Stimulated activated CD8-positive, alpha-beta memory T cell treated with anti-CD3 and anti-CD28 coated beads, Interleukin-12 subunit alpha, Interleukin-12 subunit beta, amount 100 ng/mL, for 4 hours (primary cell): ENCODE measurements at regions not wholly inside any gene's neighbourhood (a gene's known extent, or its start where the extent isn't known, plus 50 kb on each side); places are given as distances from the start of the nearest gene placed in this dataset.

ENCODE experiments used
- DNase-seq: peaks from one replicate; pipeline ENCODE4 v3.0.0-alpha.2; 2020; ENCODE audit warnings: low read depth

GRCh38 chr6:167755461-167755860 is 71.2 kb upstream of the AFDN start:
- DNase-seq: no peak

GRCh38 chr6:167756597-167756996 is 70.1 kb upstream of the AFDN start:
- no peak for DNase-seq

GRCh38 chr6:167757249-167757648 is 69.5 kb upstream of the AFDN start:
- no peak for DNase-seq

DNA sequence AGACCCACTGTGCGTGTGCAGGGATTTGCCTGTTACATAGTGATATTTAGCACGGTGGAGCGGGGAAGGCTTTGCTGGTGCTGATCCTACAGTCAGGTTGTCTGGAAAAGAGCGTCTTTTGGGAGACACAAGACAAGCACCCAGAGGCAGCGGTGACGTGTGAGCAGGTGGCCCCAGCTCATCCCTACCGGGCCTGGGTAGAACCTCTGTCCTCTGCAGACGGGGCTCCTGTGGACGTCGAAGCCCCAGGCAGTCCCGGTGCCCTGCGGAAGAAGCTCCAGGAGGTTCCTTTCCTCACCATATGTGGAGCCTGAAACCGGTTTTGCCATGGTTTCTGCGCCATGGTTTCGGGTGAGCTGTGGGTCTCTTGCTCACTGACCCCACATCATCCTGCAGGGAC is 68.9 kb upstream of the AFDN start:
- DNase-seq: no peak

DNA sequence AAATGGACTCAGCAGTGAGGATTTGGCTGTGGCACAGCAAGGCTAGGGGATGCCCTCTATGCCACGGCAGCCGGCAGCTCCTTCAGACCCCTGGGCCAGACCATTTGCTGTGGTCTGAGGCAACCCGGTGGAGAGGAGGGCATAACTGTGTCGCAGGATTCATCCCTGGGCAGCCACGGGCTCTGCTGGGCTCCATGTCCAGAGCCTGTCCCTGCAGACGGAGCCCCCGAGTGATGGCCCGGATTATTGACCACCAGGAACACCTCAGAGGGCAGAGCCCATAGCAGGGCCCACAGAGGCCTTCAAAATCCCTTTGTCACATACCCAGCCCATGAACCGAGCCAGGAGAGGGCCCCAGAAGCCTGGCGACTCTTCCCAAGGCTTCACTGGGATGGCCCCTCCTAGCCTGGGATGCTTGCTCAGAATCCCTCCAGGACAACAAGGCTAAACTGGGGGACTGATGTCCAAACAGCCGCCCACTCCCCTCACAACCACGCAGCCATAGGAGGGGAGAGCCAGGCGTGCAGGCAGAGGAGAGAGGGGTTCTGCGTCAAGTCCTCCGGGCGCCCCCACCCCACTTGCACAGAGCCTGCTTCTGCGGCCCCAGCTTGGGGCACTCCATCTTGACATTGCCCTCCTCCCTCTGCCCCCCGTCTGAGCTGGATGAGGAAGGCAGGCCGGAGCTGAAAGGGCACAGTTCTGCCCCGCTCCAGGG is 68.2 kb upstream of the AFDN start:
- DNase-seq: no peak

DNA sequence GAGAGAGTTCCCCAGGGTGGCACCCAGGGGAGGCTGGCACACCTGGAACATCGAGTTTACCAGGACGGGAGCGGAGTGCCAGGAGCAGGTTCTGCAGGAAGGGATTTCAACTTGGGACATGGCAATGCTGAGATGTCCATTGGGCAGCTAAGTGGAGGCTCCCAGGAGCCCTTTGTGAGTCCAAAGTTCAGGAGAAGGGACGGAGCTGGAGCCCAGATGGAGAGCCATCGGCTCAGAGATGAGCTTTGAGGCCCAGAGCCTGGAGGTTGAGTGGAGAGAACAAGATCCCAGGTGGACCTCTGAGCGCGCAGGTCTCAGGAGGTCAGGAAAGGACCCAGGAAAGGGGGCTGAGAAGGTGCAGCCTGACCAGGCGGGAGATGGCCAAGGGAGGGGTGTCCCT is 67.5 kb upstream of the AFDN start:
- DNase-seq: no peak

DNA sequence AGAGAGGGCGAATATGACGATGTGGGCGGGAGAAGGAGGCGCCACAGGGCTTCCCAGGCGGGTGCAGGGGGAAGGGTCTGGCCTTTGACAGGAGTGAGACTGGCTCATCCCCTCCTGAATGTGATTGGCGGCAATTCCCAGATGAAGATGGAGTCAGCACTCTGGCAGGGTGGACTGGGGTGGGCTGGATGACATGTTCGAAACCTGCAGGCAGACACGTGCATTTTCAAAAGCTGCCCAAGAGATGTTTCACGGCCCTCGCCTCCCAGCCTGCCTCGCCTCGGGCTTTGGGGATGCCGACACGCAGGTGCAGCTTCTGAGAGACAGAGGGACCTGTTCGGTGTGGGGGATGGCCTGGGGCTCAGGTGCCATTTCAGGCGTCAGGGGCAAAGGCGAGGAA is 66.8 kb upstream of the AFDN start:
- DNase-seq: no peak

DNA sequence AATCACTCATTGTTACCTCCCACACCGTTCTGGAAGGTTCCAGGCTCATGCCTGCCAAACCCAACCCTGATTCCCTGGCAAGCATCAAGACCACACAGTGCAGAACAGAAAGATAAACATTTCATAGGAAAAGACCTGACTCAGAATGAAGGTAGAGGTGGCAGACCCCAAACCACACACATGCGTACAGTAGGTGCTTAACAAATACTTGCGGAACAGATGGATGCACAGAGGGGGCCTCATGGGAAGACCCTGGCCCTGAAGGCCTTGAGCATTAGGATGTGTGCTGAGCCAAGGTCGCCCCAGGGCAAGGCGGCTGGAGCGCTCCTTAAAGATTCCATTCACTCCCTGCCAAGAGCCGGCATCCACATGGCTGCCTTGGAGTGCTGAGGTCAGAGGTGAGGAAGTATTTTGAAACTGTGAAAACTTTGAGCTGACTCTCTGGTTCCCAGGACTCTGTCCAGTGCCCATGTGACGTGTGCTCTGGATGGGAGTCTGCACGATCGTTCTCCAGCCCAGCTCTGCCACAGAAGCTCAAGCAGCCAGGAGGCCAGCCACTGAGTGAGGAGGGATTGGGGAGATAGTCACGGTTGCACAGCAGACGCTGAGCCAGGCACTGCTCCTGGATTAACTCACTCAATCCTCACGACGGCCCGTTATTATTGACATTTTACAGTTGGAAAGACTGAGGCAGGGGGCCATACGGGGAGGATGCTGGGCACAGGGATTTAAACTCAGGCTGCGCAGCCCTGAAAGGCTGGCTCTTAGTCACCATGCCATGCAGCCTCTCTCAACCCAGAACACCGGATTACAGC is 65.5 kb upstream of the AFDN start:
- DNase-seq: no peak

GRCh38 chr6:167761794-167762258 is 64.9 kb upstream of the AFDN start:
- DNase-seq: no peak

- no peak for DNase-seq
Observed at GRCh38 chr6:167762259-167762962, 64.3 kb upstream of the AFDN start.

- DNase-seq: no peak
Observed at GRCh38 chr6:167763056-167763944, 63.4 kb upstream of the AFDN start.

GRCh38 chr6:167764215-167764614 is 62.5 kb upstream of the AFDN start:
- no peak for DNase-seq

DNA sequence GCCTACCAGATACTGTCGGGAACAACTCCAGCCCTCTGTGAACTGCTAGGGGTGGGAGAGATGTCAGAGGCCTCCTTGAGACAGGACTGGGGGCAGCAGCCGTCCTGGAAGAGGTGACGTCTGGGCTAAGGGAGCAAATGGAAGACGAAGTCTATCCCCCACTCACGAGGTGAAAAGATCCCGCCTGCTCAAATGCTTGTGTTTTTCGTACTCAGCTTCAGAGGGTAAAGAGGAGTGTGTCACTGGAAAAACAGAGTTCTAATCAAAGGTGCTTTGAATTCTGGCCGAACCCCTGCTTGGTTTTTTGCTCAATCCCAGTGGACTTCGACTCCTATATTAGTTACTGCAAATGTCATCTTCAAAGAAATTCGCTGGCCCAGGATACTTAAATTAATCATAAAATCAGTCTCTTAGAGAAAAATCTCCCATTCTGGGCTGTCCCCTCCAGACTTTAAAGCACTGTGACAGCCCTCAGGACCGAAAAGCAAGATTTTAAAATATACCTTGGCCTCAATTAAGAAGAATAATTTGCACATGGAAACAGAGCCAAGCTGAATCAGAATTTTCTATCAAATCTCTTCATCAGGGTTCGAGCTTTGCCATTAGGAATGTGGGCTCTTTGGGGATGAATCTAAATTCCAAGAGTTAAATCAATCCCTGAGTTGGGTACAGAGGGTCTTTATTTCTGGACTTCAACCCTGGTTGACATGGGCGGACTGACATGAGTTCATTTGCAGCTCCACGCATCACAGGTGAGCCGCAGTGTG is 61.8 kb upstream of the AFDN start:
- no peak for DNase-seq

- DNase-seq: no peak
Observed at GRCh38 chr6:167766986-167767714, 59.6 kb upstream of the AFDN start.

- DNase-seq: no peak
Observed at GRCh38 chr6:167767715-167768107, 59.0 kb upstream of the AFDN start.

DNA sequence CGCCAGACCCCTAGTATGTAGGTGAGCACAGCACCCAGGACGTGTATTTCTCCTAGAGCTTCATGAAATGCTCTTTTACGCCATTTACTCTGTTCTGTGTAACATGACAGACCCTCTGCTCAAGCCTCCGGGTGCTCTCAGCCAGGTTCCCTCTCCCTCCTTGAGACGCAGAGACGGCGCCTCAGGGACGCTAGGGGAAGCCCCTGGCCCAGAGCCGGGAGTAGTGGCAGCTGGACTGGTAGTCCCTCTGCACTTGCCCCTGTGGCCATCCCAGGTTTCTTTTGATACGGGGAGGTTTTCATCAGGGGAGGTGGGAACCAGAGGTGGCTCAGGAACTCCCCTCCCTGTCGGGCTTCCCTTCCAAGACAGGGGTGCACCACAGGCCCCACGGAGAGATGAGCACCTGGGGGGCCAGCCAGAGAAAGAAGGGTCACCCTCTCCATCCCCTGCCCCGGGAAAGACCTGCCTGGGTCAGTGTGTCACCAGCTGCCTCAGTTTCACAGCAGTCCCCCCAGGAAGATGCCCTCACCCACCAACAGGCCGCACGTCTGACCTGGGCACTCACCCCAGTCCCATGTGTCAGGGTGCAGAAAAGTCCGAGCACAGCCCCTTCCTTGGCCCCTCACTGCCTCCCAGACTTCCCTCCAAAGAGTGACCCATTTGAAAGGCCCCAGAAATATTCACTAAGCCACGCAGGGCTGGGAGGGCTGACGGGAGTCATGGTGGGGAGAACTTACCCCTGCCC is 58.1 kb upstream of the AFDN start:
- no peak for DNase-seq

DNA sequence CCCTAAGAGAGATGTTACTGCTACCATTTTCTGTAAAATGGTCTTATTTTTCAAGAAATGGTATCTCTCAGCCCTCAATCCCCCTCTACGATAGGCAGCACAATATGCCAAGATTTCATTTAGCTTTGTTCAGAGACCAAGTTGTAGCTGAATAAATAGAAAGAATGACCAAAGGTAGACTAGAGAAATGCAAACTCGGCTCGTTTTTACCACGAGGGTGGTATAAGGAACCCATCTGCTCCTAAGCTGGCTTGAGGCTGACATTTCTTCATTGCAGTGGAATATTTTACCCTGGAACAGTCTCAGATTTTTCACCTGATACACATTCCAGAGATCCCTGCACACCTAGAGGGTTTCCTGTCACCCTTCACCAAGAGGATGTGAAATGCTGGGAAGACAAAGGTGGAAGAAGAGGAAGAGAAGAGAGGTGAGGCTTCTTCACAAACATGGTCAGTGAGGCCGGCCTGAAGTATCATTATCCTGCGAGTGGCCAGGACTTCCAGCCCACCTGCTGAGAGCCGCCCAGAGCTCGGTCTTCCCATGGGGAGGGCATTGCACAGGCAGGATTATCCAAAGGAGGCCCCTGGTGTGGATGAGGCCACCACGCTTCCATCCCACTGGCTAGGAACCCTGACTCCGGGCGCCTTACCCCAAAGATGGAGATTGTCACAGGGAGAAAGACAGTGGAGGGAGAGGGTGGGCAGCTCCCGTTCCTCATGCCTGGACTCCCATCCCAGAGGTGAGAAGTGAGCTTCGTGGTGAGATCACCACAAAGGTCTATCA is 57.1 kb upstream of the AFDN start:
- no peak for DNase-seq

DNA sequence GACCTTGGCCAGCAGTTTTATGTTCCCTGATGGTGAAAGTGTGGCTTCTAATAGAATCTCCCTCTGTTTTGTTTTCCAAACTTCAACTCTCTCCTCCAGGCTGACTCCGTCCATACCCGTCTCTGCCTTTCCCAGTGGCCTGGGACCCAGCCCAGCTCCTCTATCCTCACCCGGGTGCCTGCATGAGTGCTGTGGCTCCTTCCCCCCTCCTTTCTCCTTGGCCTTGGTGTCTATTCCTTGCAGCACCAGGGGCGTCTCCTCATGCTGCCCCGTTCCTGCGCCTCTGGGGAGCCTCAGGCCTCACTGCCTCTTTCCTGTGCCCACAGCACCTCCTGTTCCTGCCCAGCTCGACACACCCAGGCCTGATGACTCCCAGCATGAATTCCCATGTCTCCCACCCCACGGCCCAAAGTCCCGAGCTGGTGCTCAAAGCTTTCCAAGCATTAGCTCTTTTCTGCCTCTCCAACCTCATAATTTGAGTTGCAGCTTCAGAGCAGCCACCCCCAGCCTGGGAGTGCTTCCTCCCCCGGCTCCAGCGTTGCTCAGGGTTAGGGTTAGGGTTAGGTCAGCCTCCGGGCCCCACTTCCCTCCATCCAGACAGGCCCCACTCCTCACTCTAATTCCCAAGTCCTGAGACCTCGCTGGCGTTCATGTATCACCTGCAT is 56.3 kb upstream of the AFDN start:
- DNase-seq: no peak
